A172 (cell line): ENCODE measurements at regions not wholly inside any gene's neighbourhood (a gene's known extent, or its start where the extent isn't known, plus 50 kb on each side); places are given as distances from the start of the nearest gene placed in this dataset.
A peak's percentile ranks its signal among the peaks of the same experiment; 100 is the strongest.
"Not testable (repeated sequence)": the region's sequence is repeated elsewhere in the genome, so short reads cannot be mapped to it uniquely, and the experiment has no call there.

Experiments used
- DNase-seq: peaks from one replicate; pipeline ENCODE4 v3.0.0-alpha.2; 2015; ENCODE audit warnings: low spot score

GRCh38 chr9:82445556-82445955 lies 457.0 kb downstream of the SPATA31D1 start:
- no peak for DNase-seq

- no peak for DNase-seq
These were observed 458.8 kb downstream of the SPATA31D1 start for GRCh38 chr9:82447343-82447742.

- no peak for DNase-seq
These were observed 461.4 kb downstream of the SPATA31D1 start for GRCh38 chr9:82449986-82450385.

GRCh38 chr9:82454509-82455190 lies 466.1 kb downstream of the SPATA31D1 start:
- DNase-seq: no peak

- DNase-seq: peak; percentile 47
These were observed 468.1 kb downstream of the SPATA31D1 start for GRCh38 chr9:82456642-82457041.

- DNase-seq: no peak
These were observed 468.7 kb downstream of the SPATA31D1 start for GRCh38 chr9:82457298-82457697.

GRCh38 chr9:82457891-82458290 lies 469.3 kb downstream of the SPATA31D1 start:
- DNase-seq: no peak

GRCh38 chr9:82458296-82458695 lies 469.7 kb downstream of the SPATA31D1 start:
- DNase-seq: no peak

GRCh38 chr9:82466616-82467260 lies 478.2 kb downstream of the SPATA31D1 start:
- DNase-seq: no peak

GRCh38 chr9:82467436-82467835 lies 478.9 kb downstream of the SPATA31D1 start:
- DNase-seq: no peak

- DNase-seq: no peak
These were observed 485.7 kb downstream of the SPATA31D1 start for GRCh38 chr9:82474235-82474634.

- no peak for DNase-seq
These were observed 487.2 kb downstream of the SPATA31D1 start for GRCh38 chr9:82475584-82476301.

- DNase-seq: no peak
These were observed 492.3 kb downstream of the SPATA31D1 start for GRCh38 chr9:82480921-82481320.

GRCh38 chr9:82487935-82488312 lies 499.4 kb downstream of the SPATA31D1 start:
- DNase-seq: no peak

GRCh38 chr9:82488313-82489200 lies 500.0 kb downstream of the SPATA31D1 start:
- DNase-seq: peak; percentile 66

- peak; percentile 58 for DNase-seq
These were observed 500.7 kb downstream of the SPATA31D1 start for GRCh38 chr9:82489201-82489821.

GRCh38 chr9:82490019-82490499 lies 501.5 kb downstream of the SPATA31D1 start:
- DNase-seq: peak; percentile 94

- DNase-seq: not testable (repeated sequence)
These were observed 502.2 kb downstream of the SPATA31D1 start for GRCh38 chr9:82490821-82491220.

- no peak for DNase-seq
These were observed 503.0 kb downstream of the SPATA31D1 start for GRCh38 chr9:82491604-82492003.

GRCh38 chr9:82492274-82492673 lies 503.7 kb downstream of the SPATA31D1 start:
- no peak for DNase-seq
